ENCODE measurements at regions not wholly inside any gene's neighbourhood (a gene's known extent, or its start where the extent isn't known, plus 50 kb on each side); places are given as distances from the start of the nearest gene placed in this dataset.

GRCh38 chr20:47451602-47451904, 50.1 kb upstream of the NCOA3 start:
- H3K36me3 ChIP-seq (ENCODE audit: control insufficient read depth in 2 of 2, extremely low read depth in 1 of 2, insufficient read depth in 2 of 2, low read length in 2 of 2) = no peaks in the 10 kb centered on the region
- FAIRE-seq (no peak), DNase-seq (ENCODE audit: low read depth, low spot score) (no peak)
- dilution Hi-C loops (cut with MboI; ENCODE audit: extremely low pct_ligation_motif_present, low sequenced_read_pairs) (no loop called here), intact Hi-C loops (cut with micrococcal nuclease) (no loop called here)
- H3K9ac ChIP-seq (replicated peaks; ENCODE audit: extremely low read depth, insufficient read depth, low read length) = no peak overlapping the region
- no peaks in the 10 kb centered on the region for H3K9me3 ChIP-seq (replicated peaks; ENCODE audit: control insufficient read depth, insufficient read depth, low read length)
- CTCF ChIA-PET = no interaction called here
- H3K4me3 ChIP-seq (replicated peaks in 1 of 3; ENCODE audit: insufficient read depth in 1 of 3, low read depth in 1 of 3, low read length in 3 of 3) = no peak overlapping the region
- no TSS peak for BruUV-seq (replicated peaks)
- no peaks in the 10 kb centered on the region for H3K79me2 ChIP-seq (ENCODE audit: control insufficient read depth, insufficient read depth, low read length)
- H2AFZ ChIP-seq (ENCODE audit: low read depth, low read length) = no peak overlapping the region
- no peak overlapping the region for H3K27ac ChIP-seq (ENCODE audit: insufficient read depth, low read depth, low read length)
- H4K20me1 ChIP-seq (replicated peaks; ENCODE audit: control insufficient read depth, extremely low read depth, insufficient read depth, low read length) = no peaks in the 10 kb centered on the region
- POLR2A ChIA-PET = no interaction called here
- no peaks in the 10 kb centered on the region for H3K4me1 ChIP-seq (ENCODE audit: control insufficient read depth, extremely low read depth, insufficient read depth, low read length)
- no peak overlapping the region for H3K4me2 ChIP-seq (ENCODE audit: insufficient read depth, low read length)
- no peaks in the 10 kb centered on the region for H3K27me3 ChIP-seq (ENCODE audit: control insufficient read depth in 2 of 2, insufficient read depth in 2 of 2, low read length in 2 of 2)
- no peaks in the 10 kb centered on the region for H3K9me1 ChIP-seq (replicated peaks; ENCODE audit: control insufficient read depth, extremely low read depth, insufficient read depth, low read length)
- TF ChIP-seq POLR2A (IDR thresholded peaks at IDR 0.05; ENCODE audit: low read depth, low read length) = no peak

Measured in endothelial cell of umbilical vein (primary cell).